Esophagus muscularis mucosa (tissue), 4 donors: ENCODE measurements at regions not wholly inside any gene's neighbourhood (a gene's known extent, or its start where the extent isn't known, plus 50 kb on each side); places are given as distances from the start of the nearest gene placed in this dataset.

Experiments
- EP300 ChIP-seq: sonication (generic); formaldehyde crosslinking; IDR thresholded peaks from one replicate; pipeline ENCODE4 v1.6.1; 2017; ENCODE audit warnings: antibody characterized with exemption
- POLR2A ChIP-seq: fragments of 450-650 bp; IDR thresholded peaks from one replicate; pipeline ENCODE4 v1.6.1; 2017; ENCODE audit warnings: antibody characterized with exemption, moderate library complexity, mild to moderate bottlenecking, low read depth
- POLR2AphosphoS5 ChIP-seq, 2 donors: sonication (generic); formaldehyde crosslinking; IDR thresholded peaks; one replicate each; pipeline ENCODE4 v1.6.1; 2017; ENCODE audit warnings: antibody characterized with exemption in 2 of 2
- TF ChIP-seq, protein P1 (sequence below), 3 experiments: fragments of 200-600 bp in 2 of 3; fragments of 450-650 bp in 1 of 3; sonication (generic) in 2 of 3; IDR thresholded peaks; one replicate each; pipeline ENCODE4 v1.5.1; 2017 to 2019; ENCODE audit warnings: antibody characterized with exemption in 3 of 3, mild to moderate bottlenecking in 2 of 3, moderate library complexity in 1 of 3

DNA sequence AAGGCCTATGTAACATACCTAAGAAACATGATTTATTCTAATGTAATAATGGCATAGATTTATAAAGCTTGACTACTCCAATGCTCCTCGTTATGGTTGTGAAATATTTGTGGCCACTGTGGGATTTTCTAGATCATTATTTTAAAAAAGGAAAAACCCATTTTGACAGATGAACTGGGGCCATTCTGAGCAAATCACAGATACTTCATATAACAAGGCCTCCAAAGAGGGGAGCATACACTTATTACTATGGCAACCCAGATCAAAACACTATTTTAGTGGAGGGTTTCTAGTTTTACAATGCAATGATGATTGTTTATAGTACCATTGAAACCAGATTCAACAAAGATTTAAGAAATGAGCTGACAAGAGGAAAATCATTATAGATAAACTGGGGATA lies 346.6 kb downstream of the ZNF326 start:
- TF ChIP-seq POLR2AphosphoS5 (IDR thresholded peaks at IDR 0.05) (no peak), POLR2A (no peak), EP300 (no peak)
- TF ChIP-seq, protein P1, sequence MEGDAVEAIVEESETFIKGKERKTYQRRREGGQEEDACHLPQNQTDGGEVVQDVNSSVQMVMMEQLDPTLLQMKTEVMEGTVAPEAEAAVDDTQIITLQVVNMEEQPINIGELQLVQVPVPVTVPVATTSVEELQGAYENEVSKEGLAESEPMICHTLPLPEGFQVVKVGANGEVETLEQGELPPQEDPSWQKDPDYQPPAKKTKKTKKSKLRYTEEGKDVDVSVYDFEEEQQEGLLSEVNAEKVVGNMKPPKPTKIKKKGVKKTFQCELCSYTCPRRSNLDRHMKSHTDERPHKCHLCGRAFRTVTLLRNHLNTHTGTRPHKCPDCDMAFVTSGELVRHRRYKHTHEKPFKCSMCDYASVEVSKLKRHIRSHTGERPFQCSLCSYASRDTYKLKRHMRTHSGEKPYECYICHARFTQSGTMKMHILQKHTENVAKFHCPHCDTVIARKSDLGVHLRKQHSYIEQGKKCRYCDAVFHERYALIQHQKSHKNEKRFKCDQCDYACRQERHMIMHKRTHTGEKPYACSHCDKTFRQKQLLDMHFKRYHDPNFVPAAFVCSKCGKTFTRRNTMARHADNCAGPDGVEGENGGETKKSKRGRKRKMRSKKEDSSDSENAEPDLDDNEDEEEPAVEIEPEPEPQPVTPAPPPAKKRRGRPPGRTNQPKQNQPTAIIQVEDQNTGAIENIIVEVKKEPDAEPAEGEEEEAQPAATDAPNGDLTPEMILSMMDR (IDR thresholded peaks at IDR 0.05) = no peak
